Stromal cell of bone marrow (primary cell): ENCODE measurements at regions not wholly inside any gene's neighbourhood (a gene's known extent, or its start where the extent isn't known, plus 50 kb on each side); places are given as distances from the start of the nearest gene placed in this dataset.

ENCODE experiments used
- DNase-seq: peaks from one replicate; pipeline ENCODE4 v3.0.0-alpha.2; 2012; ENCODE audit warnings: low read depth

DNA sequence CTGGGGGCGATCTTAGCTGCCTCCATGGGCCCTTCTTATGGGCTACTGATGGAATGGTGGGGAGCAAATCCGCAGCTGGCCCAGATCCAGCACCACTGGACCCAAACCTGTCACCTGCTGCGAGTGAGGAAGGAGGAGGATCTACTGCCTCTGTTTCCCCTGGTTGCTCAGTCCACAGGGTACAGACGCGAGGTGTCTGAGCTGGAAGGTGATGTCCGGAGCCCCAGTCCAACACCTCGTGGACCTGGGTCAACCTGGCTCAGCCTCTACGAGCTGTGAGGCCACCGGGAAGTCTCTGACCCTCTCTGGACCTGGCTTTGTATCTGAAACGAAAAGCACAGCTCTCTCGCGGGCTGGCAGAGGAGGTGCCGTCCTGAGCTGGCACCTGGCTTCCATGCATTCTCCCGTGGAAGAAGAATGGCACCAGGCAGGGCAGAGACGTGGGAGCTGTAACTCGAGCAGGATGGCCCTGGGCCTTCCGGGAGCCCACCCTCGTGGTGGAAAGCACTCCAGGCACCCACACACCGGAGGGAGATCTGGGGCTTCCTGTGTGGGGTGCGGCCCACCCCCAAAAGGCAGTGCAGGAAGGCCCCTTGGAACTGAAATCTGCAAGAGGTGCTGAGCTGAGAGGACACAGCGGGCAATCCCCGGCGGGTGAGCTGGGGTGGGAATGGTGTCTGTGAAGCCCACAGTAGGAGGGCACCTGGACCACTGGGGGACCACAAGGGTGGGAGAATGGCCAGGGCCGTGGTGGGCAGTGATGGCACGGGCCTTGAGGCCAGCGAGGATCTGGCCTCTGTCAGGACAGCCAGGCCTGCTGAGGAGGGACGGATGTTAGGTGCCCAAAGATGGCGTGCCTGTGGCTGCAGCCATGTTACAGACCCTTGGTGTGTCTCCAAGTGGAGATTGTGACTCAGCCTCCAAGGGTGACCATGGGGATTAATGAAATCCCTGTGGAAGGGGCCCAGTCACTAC is 133.4 kb downstream of the OLFM1 start:
- no peak for DNase-seq

DNA sequence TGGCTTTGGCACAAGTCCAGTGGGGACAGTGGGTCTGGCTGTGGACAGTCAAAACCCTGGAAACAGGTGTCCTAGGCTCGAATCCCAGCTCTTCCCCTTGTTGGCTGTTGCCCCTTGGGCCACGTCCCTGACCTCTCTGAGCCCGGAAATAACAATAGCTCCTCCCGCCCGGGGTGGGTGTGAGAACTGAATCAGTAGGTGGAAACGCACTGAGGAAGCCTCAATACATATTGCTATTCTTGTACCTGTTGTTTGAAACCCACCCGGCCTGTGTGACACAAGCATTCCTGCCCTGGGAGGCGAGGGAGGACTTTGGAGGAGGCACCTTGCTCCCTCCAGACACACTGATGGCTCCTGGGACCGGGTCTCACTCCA is 134.1 kb downstream of the OLFM1 start:
- no peak for DNase-seq

GRCh38 chr9:135221951-135222631 is 134.6 kb downstream of the OLFM1 start:
- no peak for DNase-seq

DNA sequence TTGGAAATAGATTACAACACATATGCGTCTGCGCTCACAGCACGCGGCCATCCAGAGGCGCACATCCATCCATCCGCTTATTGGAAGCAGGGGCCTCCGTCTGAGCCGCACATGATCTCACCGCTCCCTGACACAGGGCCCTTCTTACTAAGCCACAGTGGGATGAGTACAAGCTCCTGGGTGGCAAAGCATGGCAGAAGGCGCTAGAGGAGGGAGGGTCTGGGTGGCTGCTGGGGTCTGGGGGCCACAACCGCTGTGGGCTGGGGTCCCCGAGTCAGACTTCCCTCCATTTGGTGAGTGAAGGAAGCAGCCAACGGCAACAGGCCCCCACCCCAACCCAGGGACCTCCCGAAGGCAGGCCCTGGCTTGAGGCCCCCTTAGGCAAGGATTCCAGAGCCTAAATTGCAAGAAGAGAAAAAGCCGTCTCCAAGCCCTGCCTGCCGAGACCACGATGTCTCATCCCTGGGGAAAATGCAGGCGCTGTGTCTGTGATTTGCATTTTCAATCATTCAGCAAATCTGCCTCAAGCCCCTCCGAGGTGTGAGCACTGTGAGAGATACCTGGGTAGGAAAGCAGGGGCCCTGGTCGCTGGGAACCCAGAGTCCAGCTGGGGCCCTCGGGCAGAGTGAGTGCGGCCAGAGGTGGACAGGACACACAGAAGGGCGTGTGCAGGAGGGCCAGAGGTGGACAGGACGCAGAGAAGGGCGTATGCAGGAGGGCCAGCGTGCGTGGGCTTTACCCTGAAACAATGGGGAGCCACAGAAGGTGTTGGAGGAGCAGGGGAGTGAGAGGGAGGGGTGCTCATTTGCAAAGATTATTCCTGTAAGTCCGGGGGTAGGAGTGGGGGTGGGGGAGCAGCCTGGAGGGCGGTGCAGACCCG is 135.7 kb downstream of the OLFM1 start:
- no peak for DNase-seq

GRCh38 chr9:135223831-135224230 is 136.4 kb downstream of the OLFM1 start:
- no peak for DNase-seq

- no peak for DNase-seq
Measured at GRCh38 chr9:135224286-135224877, 136.9 kb downstream of the OLFM1 start.

DNA sequence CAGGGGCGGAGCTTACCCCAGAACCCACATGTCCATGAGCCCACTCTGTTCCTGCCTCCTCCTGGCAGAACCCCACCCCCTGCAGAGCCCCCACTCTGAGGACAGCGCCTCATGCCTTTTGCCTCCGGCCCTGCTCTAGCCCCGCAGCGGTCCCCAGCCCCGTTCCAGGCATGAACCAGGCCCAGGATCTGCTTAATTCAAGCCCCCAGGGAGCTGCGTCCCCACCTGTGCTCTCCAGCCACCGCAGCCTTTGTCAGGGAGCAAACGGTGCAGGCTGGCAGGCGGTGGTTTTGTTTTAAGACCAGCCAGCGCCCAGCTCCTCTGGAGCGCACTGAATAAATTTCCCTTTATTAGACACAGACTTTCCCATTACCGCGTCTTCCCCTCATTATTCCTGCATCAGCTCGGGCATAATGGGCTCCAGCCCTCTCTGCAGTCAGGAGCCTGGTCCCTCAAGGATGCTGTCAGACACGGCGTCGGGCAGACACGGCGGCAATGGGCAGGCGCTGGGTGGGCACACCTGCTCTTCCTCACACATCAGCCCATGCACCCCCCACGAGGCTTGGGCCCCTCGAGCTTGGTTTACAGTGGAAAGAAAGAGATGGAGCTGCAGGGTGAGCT is 137.6 kb downstream of the OLFM1 start:
- no peak for DNase-seq

DNA sequence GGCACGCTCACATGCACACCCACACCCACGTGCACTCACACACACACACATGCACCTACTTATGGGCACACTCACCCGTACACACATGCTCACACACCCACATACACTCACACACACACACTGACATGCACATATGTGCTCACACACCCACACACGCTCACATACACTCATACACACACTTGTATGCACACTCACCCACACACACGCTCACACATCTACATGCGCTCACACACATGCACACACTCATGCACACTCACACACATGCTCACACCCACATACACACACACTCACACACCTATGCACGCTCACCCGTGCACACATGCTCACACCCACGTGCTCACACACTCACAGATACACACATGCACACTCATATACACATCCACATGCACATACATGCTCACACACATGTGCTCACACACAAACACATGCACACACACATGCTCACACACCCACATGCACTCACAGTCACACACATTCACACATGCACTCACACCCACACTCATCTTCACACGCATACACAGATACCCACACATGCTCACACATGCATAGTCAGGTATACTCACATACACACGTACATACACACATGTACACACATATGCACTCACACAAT is 138.3 kb downstream of the OLFM1 start:
- DNase-seq: no peak

- DNase-seq: no peak
Measured at GRCh38 chr9:135226369-135227050, 139.0 kb downstream of the OLFM1 start.

GRCh38 chr9:135227641-135228251 is 140.3 kb downstream of the OLFM1 start:
- DNase-seq: no peak

DNA sequence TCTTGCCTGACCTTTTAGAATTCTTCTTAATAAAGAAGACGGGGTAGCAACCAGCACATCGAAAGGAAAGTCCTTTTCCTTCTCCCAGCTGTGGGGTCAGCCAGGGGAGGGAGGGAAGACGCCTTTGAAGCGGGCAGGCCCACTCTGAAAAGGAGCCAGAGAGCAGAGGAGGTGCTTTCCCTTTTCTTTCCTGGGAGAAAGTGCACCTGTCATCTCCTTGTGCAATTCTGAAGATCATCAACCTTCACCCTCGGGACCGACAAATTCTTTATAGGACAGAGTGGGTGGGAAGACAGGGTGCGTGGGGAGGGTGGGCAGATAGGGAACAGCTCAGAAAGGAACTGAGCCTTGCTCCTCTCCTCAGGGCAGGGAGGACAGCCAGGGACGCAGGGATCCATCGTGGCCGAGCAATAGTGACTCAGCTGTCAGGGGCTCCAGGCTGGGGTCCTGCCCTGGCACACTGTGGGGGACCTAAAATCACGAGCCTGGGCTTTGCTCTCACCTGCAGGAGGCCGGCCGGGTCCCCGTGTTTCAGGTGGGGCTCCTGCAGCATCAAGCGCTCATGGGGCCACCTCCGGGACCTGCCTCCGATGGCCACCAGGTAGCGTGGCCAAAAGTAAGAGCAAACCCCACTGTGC is 141.0 kb downstream of the OLFM1 start:
- no peak for DNase-seq

GRCh38 chr9:135228983-135229625 is 141.6 kb downstream of the OLFM1 start:
- DNase-seq: no peak

DNA sequence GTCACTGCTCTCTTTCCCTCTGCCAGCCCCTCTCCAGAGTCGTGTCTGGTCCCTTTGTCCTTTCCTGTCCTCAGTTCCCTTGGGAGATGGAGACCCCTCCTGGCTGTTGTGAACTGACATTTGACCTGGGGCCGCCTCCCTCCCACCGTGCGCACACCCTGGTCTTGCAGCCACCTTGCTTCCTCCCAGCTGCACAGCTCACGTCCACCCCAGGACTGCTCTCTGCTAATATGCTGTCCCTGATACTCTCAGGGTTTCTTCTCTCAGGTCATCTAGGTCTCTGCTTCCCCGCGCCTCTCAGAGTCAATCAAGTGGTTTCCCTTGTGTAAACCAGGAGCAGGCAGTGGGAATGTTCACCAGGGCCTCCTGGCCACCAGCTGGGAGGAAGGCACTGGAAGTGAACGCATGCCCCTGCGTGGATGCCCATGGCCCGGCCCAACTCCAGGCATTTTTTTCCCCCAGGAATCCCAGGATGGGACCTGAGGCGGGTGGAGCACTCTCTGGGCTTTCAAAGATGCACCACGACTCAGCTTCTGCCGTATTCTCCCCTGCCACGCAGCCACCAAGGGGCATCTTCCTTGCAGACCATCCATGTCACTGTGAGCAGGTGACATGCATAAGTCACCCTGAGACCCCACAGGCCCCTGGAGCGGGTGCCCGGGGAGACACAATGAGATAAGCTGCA is 142.4 kb downstream of the OLFM1 start:
- no peak for DNase-seq

DNA sequence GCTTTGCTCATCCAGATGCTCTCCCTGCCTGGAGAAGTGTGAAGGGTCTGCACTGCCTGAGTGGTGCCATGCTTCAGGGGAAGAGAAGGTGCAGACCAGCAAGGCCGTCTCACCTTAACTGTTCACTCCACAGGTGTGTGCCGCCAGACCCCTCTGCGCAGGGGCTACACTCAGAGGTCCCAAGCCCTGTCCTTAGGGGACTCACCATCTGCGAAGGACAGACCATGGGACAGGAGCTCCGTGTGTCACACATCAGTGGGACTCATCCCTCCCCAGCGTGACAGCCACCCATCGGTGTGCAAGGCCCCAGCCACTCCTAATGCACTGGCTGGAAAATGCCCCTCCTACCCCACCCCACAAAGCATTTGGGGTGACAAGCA is 142.9 kb downstream of the OLFM1 start:
- no peak for DNase-seq

DNA sequence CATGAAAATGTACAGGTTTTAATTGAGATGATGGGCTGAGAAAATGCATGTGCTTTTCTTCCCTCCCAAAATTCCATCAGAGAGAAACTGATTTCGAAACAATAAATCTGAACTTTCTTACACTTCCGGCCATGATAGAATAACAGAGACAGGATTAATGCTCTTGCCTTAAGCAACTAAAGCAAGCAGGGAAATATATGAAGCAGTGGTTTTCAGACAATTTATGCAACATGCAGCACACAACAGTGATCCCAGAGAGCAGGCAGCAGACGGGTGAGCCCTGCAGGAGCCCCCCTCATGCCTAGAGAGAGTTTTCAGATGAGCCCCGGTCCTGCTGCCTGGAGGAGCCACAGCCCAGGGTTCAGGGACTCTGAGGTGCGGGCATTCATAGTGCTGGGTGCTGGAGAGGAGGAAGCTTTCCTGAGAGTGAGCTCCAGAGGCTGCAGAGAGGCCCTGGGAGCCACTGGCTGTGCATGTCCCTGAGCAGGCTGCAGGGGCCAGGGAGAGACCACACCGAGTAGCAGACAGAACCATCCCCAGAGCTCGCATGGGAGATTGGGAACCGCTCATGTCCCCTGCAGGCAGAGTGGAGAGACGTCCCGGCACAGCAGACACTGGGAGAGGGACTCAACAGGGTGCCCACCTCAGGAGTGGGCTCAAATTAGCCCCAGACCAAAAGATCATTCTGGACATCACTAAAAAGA is 143.5 kb downstream of the OLFM1 start:
- DNase-seq: no peak

DNA sequence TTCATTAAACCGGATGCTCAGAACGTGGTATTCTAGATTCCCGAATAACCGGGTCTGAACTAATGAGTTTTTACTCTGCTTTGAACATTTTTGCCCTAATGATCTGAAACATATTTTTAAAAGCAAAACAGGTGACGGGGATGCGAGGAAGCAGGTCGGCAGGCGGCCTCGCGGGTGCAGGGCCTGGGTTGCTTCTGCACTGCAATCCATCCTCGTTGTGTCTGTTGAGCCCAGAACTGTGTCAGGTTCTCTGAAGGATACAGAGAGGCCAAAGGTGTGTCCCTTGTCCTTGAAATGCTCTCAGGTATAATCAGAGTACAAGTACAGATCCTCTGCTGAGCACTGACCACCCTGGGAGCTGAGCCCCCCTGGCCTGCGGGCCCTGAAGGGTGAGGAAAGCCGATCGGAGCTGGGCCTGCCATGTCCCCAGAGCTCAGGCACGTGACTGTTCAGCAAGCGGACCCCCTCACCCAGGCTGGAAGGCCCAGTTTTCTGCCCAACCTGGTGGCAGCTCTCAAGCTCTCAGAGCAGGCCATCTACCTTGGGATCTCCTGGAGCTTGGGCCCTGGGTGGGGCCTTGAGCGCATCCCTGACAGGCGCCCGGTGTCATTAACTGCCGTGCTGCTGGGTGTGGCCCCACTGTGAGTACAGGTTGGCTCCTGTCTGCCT is 151.8 kb downstream of the OLFM1 start:
- no peak for DNase-seq

- DNase-seq: no peak
Measured at GRCh38 chr9:135239769-135240141, 152.3 kb downstream of the OLFM1 start.
